Kidney (tissue), 13 donors: ENCODE measurements at regions not wholly inside any gene's neighbourhood (a gene's known extent, or its start where the extent isn't known, plus 50 kb on each side); places are given as distances from the start of the nearest gene placed in this dataset.

Experiments used
- DNase-seq, 5 donors: peaks; one replicate each; pipeline ENCODE4 v3.0.0-alpha.2; 2013 to 2020
- FAIRE-seq: peaks from 2 replicates; lab custom pipeline; 2012; peaks lifted over from hg19 to GRCh38; lab: Jason Lieb, UNC
- H3K27ac ChIP-seq, 2 donors: one replicate each; pipeline ENCODE4 v1.7.0; 2013; ENCODE audit warnings: low read depth in 2 of 2, low read length in 2 of 2, inconsistent platforms in 1 of 2
- H3K27me3 ChIP-seq: one replicate; pipeline ENCODE4 v1.7.1; 2013; ENCODE audit warnings: low read length, inconsistent platforms; ENCODE audit not compliant: control insufficient read depth, insufficient read depth
- H3K36me3 ChIP-seq, 3 donors: one replicate each; pipeline versions ENCODE4 v1.7.0 to v1.7.1; 2013; ENCODE audit warnings: low read length in 3 of 3, control low read depth in 1 of 3, inconsistent platforms in 1 of 3; ENCODE audit not compliant: insufficient read depth in 3 of 3, control insufficient read depth in 2 of 3
- H3K4me1 ChIP-seq, 3 donors: one replicate each; pipeline versions ENCODE4 v1.7.0 to v1.7.1; 2013; ENCODE audit warnings: low read length in 3 of 3, inconsistent platforms in 1 of 3, low read depth in 1 of 3; ENCODE audit not compliant: control insufficient read depth in 2 of 3, insufficient read depth in 2 of 3
- H3K4me3 ChIP-seq, 3 donors: one replicate each; pipeline versions ENCODE4 v1.7.0 to v1.8.1; 2013; ENCODE audit warnings: low read length in 3 of 3, control low read depth in 1 of 3, inconsistent platforms in 1 of 3
- H3K9ac ChIP-seq, 3 donors: one replicate each; pipeline versions ENCODE4 v1.7.0 to v1.7.1; 2013; ENCODE audit warnings: low read length in 3 of 3, control low read depth in 1 of 3, inconsistent platforms in 1 of 3
- H3K9me3 ChIP-seq, 3 donors: one replicate each; pipeline versions ENCODE4 v1.7.0 to v1.7.1; 2013; ENCODE audit warnings: low read length in 3 of 3, control low read depth in 1 of 3, inconsistent platforms in 1 of 3; ENCODE audit not compliant: control insufficient read depth in 2 of 3, insufficient read depth in 1 of 3
- intact Hi-C: fragments of 100-400 bp; cut with DNase I; formaldehyde crosslinking; loops from one replicate; pipeline ENCODE4 v1.11.1; 2022
- TF ChIP-seq, protein P1 (sequence below): IDR thresholded peaks from 3 replicates; pipeline ENCODE4 v1.5.1; 2012; ENCODE audit warnings: mild to moderate bottlenecking, moderate library complexity, borderline replicate concordance; ENCODE audit not compliant: insufficient read depth; ENCODE audit errors: extremely low read depth
- donor health status: control.
- donor health status: control.
- donor health status: control.
- donor health status: control.
- donor health status: control.
- donor health status: DM: yes; HTN: yes; CAD: no.
- donor health status: Normal renal cell carcinoma (clear cell type).

DNA sequence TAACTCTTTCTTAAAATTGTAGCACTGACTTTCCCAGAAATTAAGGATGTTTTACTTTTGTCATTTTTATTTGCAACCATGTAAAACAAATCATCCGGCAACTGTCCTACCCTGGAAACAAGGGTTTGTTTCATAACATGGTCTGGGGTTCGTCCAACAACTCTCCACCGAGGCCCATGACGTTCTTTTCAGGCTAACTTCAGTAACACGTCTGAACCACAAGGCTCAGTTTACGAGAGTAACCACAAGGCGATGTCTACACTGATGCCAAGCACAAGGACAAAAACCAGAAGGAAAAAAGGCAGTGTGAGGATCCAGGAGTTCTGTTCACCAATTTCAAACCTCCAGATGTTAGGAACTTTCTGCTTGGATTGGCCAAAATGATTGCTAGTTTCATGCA, 546.1 kb downstream of the NTRK3 start:
- no peaks in the 10 kb centered on the region for H3K4me1 ChIP-seq
- intact Hi-C loops = no loop called here
- H3K27ac ChIP-seq = peak overlapping the region in 1 of 2 donors; percentile 27
- H3K4me3 ChIP-seq = no peak overlapping the region
- no peaks in the 10 kb centered on the region for H3K36me3 ChIP-seq
- DNase-seq (no peak), FAIRE-seq (no peak)
- no peaks in the 10 kb centered on the region for H3K27me3 ChIP-seq
- TF ChIP-seq, protein P1, sequence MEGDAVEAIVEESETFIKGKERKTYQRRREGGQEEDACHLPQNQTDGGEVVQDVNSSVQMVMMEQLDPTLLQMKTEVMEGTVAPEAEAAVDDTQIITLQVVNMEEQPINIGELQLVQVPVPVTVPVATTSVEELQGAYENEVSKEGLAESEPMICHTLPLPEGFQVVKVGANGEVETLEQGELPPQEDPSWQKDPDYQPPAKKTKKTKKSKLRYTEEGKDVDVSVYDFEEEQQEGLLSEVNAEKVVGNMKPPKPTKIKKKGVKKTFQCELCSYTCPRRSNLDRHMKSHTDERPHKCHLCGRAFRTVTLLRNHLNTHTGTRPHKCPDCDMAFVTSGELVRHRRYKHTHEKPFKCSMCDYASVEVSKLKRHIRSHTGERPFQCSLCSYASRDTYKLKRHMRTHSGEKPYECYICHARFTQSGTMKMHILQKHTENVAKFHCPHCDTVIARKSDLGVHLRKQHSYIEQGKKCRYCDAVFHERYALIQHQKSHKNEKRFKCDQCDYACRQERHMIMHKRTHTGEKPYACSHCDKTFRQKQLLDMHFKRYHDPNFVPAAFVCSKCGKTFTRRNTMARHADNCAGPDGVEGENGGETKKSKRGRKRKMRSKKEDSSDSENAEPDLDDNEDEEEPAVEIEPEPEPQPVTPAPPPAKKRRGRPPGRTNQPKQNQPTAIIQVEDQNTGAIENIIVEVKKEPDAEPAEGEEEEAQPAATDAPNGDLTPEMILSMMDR = no peak
- no peaks in the 10 kb centered on the region for H3K9me3 ChIP-seq
- no peak overlapping the region for H3K9ac ChIP-seq

DNA sequence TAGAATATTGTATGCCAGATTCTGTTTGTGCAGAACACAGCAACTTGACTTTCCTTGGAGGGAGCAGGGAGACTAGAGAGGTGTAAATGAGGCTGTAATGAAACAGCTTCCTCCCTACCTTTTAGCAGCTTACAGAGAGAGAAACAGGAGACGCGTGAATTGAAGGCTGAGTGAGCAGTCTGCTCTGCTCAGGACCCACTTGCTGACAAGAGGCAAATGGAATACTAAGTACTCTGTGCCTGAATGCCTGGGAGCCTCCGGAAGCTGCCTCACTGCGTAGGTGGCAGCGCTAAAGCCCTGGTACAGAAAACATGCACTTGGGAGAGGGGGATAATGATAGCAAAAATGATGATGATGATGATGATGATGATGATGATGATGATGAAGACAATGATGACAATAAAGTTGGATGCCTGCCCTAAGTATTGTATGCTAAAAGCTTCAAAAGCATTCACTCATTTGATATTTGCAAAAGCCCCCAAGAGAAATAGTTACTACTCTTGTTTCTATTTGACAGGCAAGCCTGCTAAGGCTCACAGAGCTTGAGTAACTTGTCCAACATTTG, 548.9 kb downstream of the NTRK3 start:
- DNase-seq (no peak), FAIRE-seq (no peak)
- Histone ChIP-seq H3K4me3 (no peak overlapping the region), H3K27ac (no peak overlapping the region), H3K36me3 (no peaks in the 10 kb centered on the region), H3K9ac (no peak overlapping the region), H3K4me1 (no peaks in the 10 kb centered on the region), H3K9me3 (no peaks in the 10 kb centered on the region), H3K27me3 (no peaks in the 10 kb centered on the region)
- TF ChIP-seq, protein P1 = no peak
- intact Hi-C loops = no loop called here

GRCh38 chr15:87707071-87707470, 549.5 kb downstream of the NTRK3 start:
- Histone ChIP-seq H3K27me3 (no peaks in the 10 kb centered on the region), H3K9me3 (no peaks in the 10 kb centered on the region), H3K27ac (no peak overlapping the region), H3K4me1 (no peaks in the 10 kb centered on the region), H3K4me3 (no peak overlapping the region), H3K36me3 (no peaks in the 10 kb centered on the region), H3K9ac (no peak overlapping the region)
- FAIRE-seq = no peak
- intact Hi-C loops = no loop called here
- DNase-seq = no peak
- TF ChIP-seq, protein P1 = no peak

DNA sequence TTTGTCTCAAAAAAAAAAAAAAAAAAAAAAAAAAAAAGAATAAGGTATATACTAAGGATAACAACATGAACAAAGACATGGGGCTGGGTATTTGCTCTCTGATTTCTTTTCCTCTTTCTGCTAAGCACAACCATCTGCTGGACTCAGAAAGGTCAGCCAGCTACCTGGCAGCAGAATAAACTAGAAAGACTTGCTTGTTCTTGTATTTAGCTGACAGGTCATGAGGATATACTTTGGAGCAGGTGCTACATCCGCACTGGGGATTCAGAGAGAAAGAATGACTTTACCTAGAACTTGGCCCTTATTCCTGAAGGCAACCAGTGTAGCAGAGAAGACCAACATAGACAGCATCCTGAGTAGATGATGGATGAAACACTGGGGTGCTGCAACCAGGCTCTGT, 550.5 kb downstream of the NTRK3 start:
- FAIRE-seq (no peak), DNase-seq (no peak)
- H3K4me1 ChIP-seq = no peaks in the 10 kb centered on the region
- intact Hi-C loops = no loop called here
- no peak overlapping the region for H3K27ac ChIP-seq
- no peak overlapping the region for H3K9ac ChIP-seq
- no peaks in the 10 kb centered on the region for H3K27me3 ChIP-seq
- no peaks in the 10 kb centered on the region for H3K9me3 ChIP-seq
- no peaks in the 10 kb centered on the region for H3K36me3 ChIP-seq
- TF ChIP-seq, protein P1 = no peak
- H3K4me3 ChIP-seq = no peak overlapping the region
